ENCODE measurements at regions not wholly inside any gene's neighbourhood (a gene's known extent, or its start where the extent isn't known, plus 50 kb on each side); places are given as distances from the start of the nearest gene placed in this dataset.
A peak's percentile ranks its signal among the peaks of the same experiment; 100 is the strongest.

GRCh38 chr12:76611533-76611932 lies 52.0 kb upstream of the OSBPL8 start:
- no peak for TF ChIP-seq CTCF (IDR thresholded peaks at IDR 0.05)
- DNase-seq (ENCODE audit: low spot score): no peak
- Histone ChIP-seq H3K4me3 (no peak overlapping the region), H3K27ac (peak overlapping the region in 1 of 2 donors; percentile 26)

GRCh38 chr12:76614364-76614763 lies 54.8 kb upstream of the OSBPL8 start:
- DNase-seq (ENCODE audit: low spot score): no peak
- no peak overlapping the region for H3K4me3 ChIP-seq
- no peak for TF ChIP-seq CTCF (IDR thresholded peaks at IDR 0.05)
- H3K27ac ChIP-seq: no peak overlapping the region

GRCh38 chr12:76618031-76618430 lies 58.5 kb upstream of the OSBPL8 start:
- DNase-seq (ENCODE audit: low spot score): no peak
- no peak overlapping the region for H3K4me3 ChIP-seq
- TF ChIP-seq CTCF (IDR thresholded peaks at IDR 0.05): no peak
- no peak overlapping the region for H3K27ac ChIP-seq

- no peak overlapping the region for H3K4me3 ChIP-seq
- peak; percentile 74 for TF ChIP-seq CTCF (IDR thresholded peaks at IDR 0.05)
- H3K27ac ChIP-seq: no peak overlapping the region
- DNase-seq (ENCODE audit: low spot score): no peak
Observed at GRCh38 chr12:76621582-76622024, 62.0 kb upstream of the OSBPL8 start.

GRCh38 chr12:76622351-76622750 lies 62.8 kb upstream of the OSBPL8 start:
- no peak for DNase-seq (ENCODE audit: low spot score)
- H3K4me3 ChIP-seq: no peak overlapping the region
- no peak overlapping the region for H3K27ac ChIP-seq
- TF ChIP-seq CTCF (IDR thresholded peaks at IDR 0.05): no peak

GRCh38 chr12:76622915-76623314 lies 63.3 kb upstream of the OSBPL8 start:
- no peak for DNase-seq (ENCODE audit: low spot score)
- no peak overlapping the region for H3K4me3 ChIP-seq
- TF ChIP-seq CTCF (IDR thresholded peaks at IDR 0.05): no peak

GRCh38 chr12:76623931-76624330 lies 64.4 kb upstream of the OSBPL8 start:
- TF ChIP-seq CTCF (IDR thresholded peaks at IDR 0.05): no peak
- no peak overlapping the region for H3K27ac ChIP-seq
- no peak for DNase-seq (ENCODE audit: low spot score)

More at GRCh38 chr12:76622915-76623314, 63.3 kb upstream of the OSBPL8 start:
- H3K27ac ChIP-seq: no peak overlapping the region

More at GRCh38 chr12:76623931-76624330, 64.4 kb upstream of the OSBPL8 start:
- H3K4me3 ChIP-seq: no peak overlapping the region
